ENCODE measurements at regions not wholly inside any gene's neighbourhood (a gene's known extent, or its start where the extent isn't known, plus 50 kb on each side); places are given as distances from the start of the nearest gene placed in this dataset.

- TF ChIP-seq, protein P1, sequence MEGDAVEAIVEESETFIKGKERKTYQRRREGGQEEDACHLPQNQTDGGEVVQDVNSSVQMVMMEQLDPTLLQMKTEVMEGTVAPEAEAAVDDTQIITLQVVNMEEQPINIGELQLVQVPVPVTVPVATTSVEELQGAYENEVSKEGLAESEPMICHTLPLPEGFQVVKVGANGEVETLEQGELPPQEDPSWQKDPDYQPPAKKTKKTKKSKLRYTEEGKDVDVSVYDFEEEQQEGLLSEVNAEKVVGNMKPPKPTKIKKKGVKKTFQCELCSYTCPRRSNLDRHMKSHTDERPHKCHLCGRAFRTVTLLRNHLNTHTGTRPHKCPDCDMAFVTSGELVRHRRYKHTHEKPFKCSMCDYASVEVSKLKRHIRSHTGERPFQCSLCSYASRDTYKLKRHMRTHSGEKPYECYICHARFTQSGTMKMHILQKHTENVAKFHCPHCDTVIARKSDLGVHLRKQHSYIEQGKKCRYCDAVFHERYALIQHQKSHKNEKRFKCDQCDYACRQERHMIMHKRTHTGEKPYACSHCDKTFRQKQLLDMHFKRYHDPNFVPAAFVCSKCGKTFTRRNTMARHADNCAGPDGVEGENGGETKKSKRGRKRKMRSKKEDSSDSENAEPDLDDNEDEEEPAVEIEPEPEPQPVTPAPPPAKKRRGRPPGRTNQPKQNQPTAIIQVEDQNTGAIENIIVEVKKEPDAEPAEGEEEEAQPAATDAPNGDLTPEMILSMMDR (IDR thresholded peaks at IDR 0.05): no peak
- no peak for TF ChIP-seq POLR2A (IDR thresholded peaks at IDR 0.05)
These were observed 142.2 kb upstream of the ZNF507 start for GRCh38 chr19:32203161-32203560.
